Pancreas (tissue), 10 donors: ENCODE measurements at regions not wholly inside any gene's neighbourhood (a gene's known extent, or its start where the extent isn't known, plus 50 kb on each side); places are given as distances from the start of the nearest gene placed in this dataset.

ENCODE experiments used
- ATAC-seq, 4 donors: fragments of 200-7000 bp; cut with Tn5 transposase; one replicate each; pipeline versions ENCODE4 v1.8.0 to v1.9.1; 2020; ENCODE audit warnings: mild to moderate bottlenecking in 4 of 4, moderate library complexity in 4 of 4
- DNase-seq, 6 donors: peaks; one replicate each; pipeline ENCODE4 v3.0.0-alpha.2; 2020
- FAIRE-seq: peaks from 2 replicates; lab custom pipeline; 2012; peaks lifted over from hg19 to GRCh38; lab: Jason Lieb, UNC
- H3K27ac ChIP-seq, 4 donors: fragments of 200-600 bp; sonication (generic); 1 replicate in 3 of 4; 2 replicates in 1 of 4; pipeline versions ENCODE4 v1.5.0 to v1.8.0; 2020
- H3K27me3 ChIP-seq, 4 donors: fragments of 200-600 bp; one replicate each; pipeline ENCODE4 v1.8.0; 2021
- H3K36me3 ChIP-seq, 3 donors: fragments of 200-600 bp; sonication (generic) in 1 of 3; one replicate each; pipeline versions ENCODE4 v1.5.0 to v1.8.0; 2020 to 2021
- H3K4me1 ChIP-seq, 3 donors: fragments of 200-600 bp; one replicate each; pipeline ENCODE4 v1.8.0; 2021
- H3K4me3 ChIP-seq, 4 donors: fragments of 200-600 bp; sonication (generic) in 2 of 4; one replicate each; pipeline versions ENCODE4 v1.5.0 to v1.8.0; 2020 to 2021
- H3K9me3 ChIP-seq, 4 donors: fragments of 200-600 bp; one replicate each; pipeline ENCODE4 v1.8.0; 2021
- WGBS, 2 donors: extraction: QIAGEN DNeasy Blood & Tissue Kit; methylation state at CpG; one replicate each; pipeline ENCODE4 v1.1.7; 2013; 5-methylcytosine and 5-hydroxymethylcytosine counted together
- intact Hi-C, 3 donors: fragments of 100-400 bp; cut with DNase I; formaldehyde crosslinking; loops; one replicate each; pipeline versions ENCODE4 v1.11.1 to v1.14.2; 2022
- TF ChIP-seq, protein P1 (sequence below), 4 donors: fragments of 200-600 bp; sonication (generic) in 3 of 4; IDR thresholded peaks; one replicate each; pipeline versions ENCODE4 v1.5.0 to v1.8.0; 2021; ENCODE audit warnings: antibody characterized with exemption in 4 of 4
- donor health status: healthy with polysubstance abuse.
- donor health status: DM: no; HTN: no; CAD: no; lungs with moderate emphysema.
- donor health status: DM: no; HTN: no; CAD: no.
- donor health status: control.
- donor health status: control.
- donor health status: Bipolar disorder and iron deficiency.
- donor health status: DM: yes; HTN: yes; CAD: no.
- donor health status: DM: no; HTN: no; CAD: no.
- donor health status: DM: no; HTN: no; CAD: no.
- donor health status: DM: yes; HTN: yes; CAD: no.

DNA sequence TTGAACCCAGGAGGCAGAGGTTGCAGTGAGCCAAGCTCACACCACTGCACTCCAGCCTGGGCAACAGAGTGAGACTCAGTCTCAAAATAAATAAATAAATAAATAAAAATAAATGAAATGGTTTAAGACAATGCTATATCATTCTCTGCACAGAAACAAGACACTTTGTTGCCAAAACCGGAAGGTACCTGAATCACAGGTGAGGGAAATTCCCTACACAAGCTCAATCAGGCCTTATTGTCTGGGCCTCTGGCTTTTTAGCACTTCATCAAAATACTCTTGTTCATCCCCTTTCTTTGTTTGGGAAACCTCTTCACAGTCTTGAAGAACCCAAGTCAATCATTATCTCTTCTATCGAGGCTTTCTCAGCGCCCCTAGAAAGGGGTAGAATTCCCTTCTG is 166.1 kb upstream of the NPSR1 start:
- no peaks in the 10 kb centered on the region for H3K27me3 ChIP-seq
- no peak for DNase-seq
- H3K9me3 ChIP-seq: no peaks in the 10 kb centered on the region
- no peak overlapping the region for H3K27ac ChIP-seq
- 91 to 94% methylated on average over 3 of the region's 3 CpGs for WGBS, 2 donors
- H3K4me1 ChIP-seq: no peaks in the 10 kb centered on the region
- H3K36me3 ChIP-seq: no peaks in the 10 kb centered on the region
- intact Hi-C loops: no loop called here
- H3K4me3 ChIP-seq: no peak overlapping the region
- ATAC-seq: no peak
- no peak for FAIRE-seq
- TF ChIP-seq, protein P1, sequence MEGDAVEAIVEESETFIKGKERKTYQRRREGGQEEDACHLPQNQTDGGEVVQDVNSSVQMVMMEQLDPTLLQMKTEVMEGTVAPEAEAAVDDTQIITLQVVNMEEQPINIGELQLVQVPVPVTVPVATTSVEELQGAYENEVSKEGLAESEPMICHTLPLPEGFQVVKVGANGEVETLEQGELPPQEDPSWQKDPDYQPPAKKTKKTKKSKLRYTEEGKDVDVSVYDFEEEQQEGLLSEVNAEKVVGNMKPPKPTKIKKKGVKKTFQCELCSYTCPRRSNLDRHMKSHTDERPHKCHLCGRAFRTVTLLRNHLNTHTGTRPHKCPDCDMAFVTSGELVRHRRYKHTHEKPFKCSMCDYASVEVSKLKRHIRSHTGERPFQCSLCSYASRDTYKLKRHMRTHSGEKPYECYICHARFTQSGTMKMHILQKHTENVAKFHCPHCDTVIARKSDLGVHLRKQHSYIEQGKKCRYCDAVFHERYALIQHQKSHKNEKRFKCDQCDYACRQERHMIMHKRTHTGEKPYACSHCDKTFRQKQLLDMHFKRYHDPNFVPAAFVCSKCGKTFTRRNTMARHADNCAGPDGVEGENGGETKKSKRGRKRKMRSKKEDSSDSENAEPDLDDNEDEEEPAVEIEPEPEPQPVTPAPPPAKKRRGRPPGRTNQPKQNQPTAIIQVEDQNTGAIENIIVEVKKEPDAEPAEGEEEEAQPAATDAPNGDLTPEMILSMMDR (IDR thresholded peaks at IDR 0.05): no peak

DNA sequence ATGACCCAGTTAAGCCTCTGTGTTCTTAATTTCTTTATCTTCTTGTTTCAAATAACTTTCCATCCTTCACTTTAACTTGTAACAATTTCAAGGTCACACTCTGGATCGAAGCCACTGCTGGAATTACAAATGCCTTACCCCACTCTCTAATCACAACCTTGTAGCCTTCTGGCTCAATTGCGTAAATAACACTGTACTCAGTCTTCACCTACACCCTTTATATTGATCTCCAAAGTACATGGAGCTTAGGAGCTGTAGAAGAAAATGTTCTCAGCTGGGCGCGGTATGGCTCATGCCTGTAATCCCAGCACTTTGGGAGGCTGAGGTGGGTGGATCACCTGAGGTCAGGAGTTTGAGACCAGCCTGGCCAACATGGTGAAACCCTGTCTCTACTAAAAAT is 164.3 kb upstream of the NPSR1 start:
- no peaks in the 10 kb centered on the region for H3K36me3 ChIP-seq
- FAIRE-seq: no peak
- no peak overlapping the region for H3K4me3 ChIP-seq
- 33 to 34% methylated on average over 4 of the region's 4 CpGs for WGBS, 2 donors
- no peaks in the 10 kb centered on the region for H3K4me1 ChIP-seq
- no peaks in the 10 kb centered on the region for H3K27me3 ChIP-seq
- TF ChIP-seq, protein P1 (IDR thresholded peaks at IDR 0.05): no peak
- no peaks in the 10 kb centered on the region for H3K9me3 ChIP-seq
- DNase-seq: no peak
- no peak overlapping the region for H3K27ac ChIP-seq
- intact Hi-C loops: no loop called here
- ATAC-seq: peak in 1 of 4 donors; percentile 54

DNA sequence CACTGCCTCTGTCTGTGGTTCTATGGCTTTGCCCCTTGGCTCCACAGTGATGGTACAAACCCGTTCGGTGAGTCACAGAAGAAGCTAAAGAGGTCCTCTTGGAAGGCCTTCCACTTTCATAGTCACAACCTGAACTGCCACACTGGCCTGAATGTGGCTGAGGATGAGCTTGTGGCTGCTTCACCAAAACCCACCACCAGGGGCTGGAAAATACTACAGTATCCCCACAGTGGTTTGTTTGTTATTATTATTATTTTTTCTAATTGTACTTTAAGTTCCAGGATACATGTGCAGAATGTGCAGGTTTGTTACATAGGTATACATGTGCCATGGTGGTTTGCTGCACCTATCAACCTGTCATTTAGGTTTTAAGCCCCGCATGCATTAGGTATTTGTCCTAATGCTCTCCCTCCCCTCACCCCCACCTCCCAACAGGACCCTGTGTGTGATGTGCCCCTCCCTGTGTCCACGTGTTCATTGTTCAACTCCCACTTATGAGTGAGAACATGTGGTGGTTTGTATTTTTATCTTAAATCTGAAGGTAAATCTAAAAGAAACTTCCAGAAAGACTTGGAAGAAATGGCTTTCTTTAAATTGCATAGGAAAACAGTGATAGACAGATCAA is 160.8 kb upstream of the NPSR1 start:
- TF ChIP-seq, protein P1 (IDR thresholded peaks at IDR 0.05): peak in 1 of 4 donors; percentile 13
- no peak for ATAC-seq
- intact Hi-C loops: no loop called here

DNA sequence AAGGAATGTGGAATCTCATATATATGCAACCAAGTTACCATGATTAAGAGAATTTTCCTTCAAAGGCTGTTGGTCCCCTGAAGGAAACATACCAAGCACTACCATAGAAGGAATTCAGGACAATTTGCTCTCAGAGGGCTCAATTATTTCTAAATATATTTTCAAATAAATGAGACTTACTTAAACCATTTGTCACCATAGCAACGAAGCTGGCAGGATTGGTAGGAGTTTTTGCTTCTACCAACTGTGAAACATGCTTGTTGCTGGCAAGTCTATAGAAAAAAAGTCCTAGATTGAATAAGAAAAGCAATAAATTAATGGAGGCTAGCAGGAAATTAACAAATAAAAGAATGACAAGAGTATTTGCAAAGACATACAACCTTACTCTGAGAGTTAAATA is 156.9 kb upstream of the NPSR1 start:
- TF ChIP-seq, protein P1 (IDR thresholded peaks at IDR 0.05): no peak
- intact Hi-C loops: no loop called here
- no peak for FAIRE-seq

More for the DNA sequence above, 160.8 kb upstream of the NPSR1 start:
- no peak for DNase-seq
- H3K27ac ChIP-seq: no peak overlapping the region
- H3K4me1 ChIP-seq: no peaks in the 10 kb centered on the region
- H3K27me3 ChIP-seq: no peaks in the 10 kb centered on the region
- no peak overlapping the region for H3K4me3 ChIP-seq
- no peaks in the 10 kb centered on the region for H3K36me3 ChIP-seq
- no peak for FAIRE-seq
- no peaks in the 10 kb centered on the region for H3K9me3 ChIP-seq
- WGBS, 2 donors: 63 to 75% methylated on average over 4 of the region's 4 CpGs

DNA sequence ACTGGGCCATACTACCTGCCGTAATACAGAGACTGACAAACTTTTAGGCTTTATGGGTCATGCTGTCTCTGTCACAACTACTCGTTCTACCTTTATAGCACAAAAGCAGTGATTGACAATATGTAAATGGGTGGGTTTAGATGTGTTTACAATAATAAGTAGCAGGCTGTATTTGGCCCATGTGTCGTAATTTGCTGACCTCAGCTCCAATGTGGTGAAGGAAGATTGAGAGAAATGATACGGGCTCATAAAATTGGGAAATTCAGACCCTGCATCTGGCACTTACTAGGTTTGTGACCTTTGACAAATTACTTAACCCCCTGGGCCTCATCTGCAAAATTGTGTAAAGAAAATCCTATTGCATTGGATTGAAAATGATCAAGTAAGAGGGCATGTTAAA is 150.8 kb upstream of the NPSR1 start:
- TF ChIP-seq, protein P1 (IDR thresholded peaks at IDR 0.05): no peak
- intact Hi-C loops: no loop called here

More for the DNA sequence above, 156.9 kb upstream of the NPSR1 start:
- no peak for ATAC-seq
- Histone ChIP-seq H3K27me3 (no peaks in the 10 kb centered on the region), H3K27ac (no peak overlapping the region), H3K36me3 (no peaks in the 10 kb centered on the region), H3K4me3 (no peak overlapping the region), H3K9me3 (no peaks in the 10 kb centered on the region), H3K4me1 (no peaks in the 10 kb centered on the region)
- WGBS, 2 donors: 38 to 59% methylated on average over 1 of the region's 1 CpG
- no peak for DNase-seq

More for the DNA sequence above, 150.8 kb upstream of the NPSR1 start:
- Histone ChIP-seq H3K27ac (no peak overlapping the region), H3K36me3 (no peaks in the 10 kb centered on the region), H3K27me3 (no peaks in the 10 kb centered on the region), H3K4me1 (no peaks in the 10 kb centered on the region), H3K4me3 (no peak overlapping the region), H3K9me3 (no peaks in the 10 kb centered on the region)
- ATAC-seq: no peak
- no peak for DNase-seq
- 68 to 82% methylated on average over 4 of the region's 4 CpGs for WGBS, 2 donors
- no peak for FAIRE-seq
